GM19238 (cell line): ENCODE measurements at regions not wholly inside any gene's neighbourhood (a gene's known extent, or its start where the extent isn't known, plus 50 kb on each side); places are given as distances from the start of the nearest gene placed in this dataset.

Experiments
- DNase-seq: peaks from one replicate; pipeline ENCODE4 v3.0.0; 2011; ENCODE audit warnings: low spot score; ENCODE audit not compliant: insufficient read length

DNA sequence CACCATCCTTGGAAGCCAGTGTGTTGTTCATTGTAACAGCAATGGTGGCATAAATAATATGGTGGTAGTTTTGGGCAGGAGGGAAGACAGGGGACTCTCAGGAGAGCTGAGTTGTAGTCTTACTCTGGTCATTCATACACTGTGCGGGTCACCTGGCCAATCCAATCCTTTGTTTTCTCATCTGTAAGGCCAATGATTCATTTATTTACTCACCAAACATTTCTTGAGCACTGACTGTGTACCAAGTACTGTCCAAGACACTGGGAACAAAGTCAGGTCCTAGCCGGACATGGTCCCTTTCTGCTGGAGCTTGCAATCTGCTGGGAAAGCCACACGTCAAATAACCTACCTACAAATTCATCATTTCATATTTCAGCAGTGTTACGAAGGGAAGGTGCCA, 302.7 kb downstream of the CYP26B1 start:
- no peak for DNase-seq

GRCh38 chr2:71843391-71843850, 304.2 kb downstream of the CYP26B1 start:
- DNase-seq: no peak

DNA sequence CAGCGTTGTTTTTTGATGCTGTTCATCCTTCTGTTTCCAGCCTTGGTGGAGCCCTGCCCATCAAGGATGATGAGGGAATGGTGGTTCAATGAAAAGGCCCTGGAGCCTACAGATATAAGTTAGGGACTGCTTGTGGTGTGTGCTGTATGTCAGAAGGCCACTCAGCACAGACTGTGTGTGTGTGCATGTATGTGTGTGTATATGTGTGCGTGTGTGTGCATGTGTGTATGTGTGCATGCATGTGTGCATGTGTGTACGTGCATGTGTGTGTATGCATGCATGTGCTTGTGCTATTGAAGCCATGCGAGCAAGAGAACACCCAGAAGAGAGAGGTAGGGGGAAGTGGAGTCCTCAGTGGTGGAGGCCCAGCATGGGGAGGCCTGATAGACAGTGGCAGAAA, 304.9 kb downstream of the CYP26B1 start:
- no peak for DNase-seq

DNA sequence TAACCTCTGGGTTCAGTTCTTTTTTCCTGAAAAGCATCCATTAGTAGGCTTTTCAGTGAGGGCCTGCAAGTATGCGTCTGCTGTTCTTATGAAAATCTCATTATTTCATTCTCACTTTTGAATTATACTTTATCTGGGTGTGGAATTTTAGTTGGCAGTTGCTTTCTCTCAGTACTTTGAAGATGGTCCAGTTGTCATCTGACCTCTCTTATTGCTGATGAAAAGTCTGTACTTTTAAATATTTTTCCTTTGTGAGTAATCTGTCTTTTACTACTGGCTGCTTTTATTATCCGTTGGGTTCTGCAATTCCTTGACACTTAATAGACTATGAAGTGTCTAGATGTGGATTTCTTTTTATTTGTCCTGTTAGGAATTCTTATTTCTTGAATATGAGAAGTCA, 307.8 kb downstream of the CYP26B1 start:
- no peak for DNase-seq

- no peak for DNase-seq
Observed at GRCh38 chr2:71834796-71835195, 312.9 kb downstream of the CYP26B1 start.

- no peak for DNase-seq
Observed at GRCh38 chr2:71833855-71834560, 313.7 kb downstream of the CYP26B1 start.

- DNase-seq: no peak
Observed at GRCh38 chr2:71833272-71833671, 314.4 kb downstream of the CYP26B1 start.

GRCh38 chr2:71832844-71833243, 314.8 kb downstream of the CYP26B1 start:
- DNase-seq: no peak

DNA sequence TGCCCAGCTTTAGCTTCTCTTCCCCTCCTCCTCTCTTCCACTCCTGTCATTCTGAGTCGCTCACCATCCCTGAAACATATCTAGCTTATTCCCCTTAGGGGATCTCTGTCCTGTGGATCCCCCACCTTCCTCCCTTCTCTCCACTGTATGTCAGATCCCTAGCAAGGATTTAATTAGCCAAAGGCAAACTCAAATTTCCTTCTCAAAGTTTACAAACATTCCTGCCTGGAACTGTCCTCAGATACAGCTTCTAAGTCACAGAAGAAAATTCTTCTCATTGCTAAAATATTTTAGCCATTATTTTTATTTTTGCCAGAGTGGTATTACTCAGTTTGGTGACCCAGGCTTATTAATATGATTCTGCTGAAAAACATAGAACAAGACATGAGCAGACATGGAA, 315.3 kb downstream of the CYP26B1 start:
- no peak for DNase-seq

DNA sequence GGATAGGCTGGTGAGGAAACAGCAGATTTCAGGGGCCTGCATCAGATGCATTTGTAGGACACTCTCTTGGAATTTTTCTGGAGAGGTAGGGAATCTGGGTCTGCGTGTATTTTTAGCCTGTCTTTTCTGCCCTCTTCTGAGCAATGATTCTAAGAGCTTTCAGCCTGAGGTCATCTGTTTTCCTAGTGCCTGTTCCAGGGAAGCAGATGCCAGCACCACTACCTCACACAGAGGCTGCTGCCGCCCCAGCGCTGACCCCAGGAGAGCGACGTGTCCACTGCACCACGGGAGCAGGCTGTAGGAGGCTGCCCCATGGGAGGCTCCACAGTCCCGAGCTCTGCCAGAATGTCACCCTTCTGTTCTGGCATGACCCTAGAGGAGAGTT, 316.5 kb downstream of the CYP26B1 start:
- no peak for DNase-seq

- DNase-seq: no peak
Observed at GRCh38 chr2:71830497-71831192, 317.0 kb downstream of the CYP26B1 start.

- DNase-seq: no peak
Observed at GRCh38 chr2:71829008-71829407, 318.7 kb downstream of the CYP26B1 start.

DNA sequence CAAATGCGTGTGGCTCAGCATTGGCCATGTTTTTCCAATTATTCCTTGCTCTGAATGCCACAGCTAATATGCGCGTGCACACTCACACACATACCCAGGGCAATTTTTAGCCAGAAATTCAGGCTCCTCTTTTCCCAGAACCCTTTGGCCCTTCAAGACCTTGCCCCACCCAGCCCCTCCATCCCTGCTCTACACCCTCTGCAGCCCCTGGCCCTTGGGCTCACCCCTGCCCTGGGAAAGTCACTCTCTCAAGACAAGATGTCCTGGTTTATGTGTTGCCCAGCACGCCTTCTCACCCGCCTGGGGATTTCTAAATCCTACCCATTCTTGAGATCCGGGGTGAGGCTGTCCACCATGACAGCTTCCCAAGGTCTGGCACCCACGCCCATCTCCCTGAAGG, 319.7 kb downstream of the CYP26B1 start:
- DNase-seq: no peak

DNA sequence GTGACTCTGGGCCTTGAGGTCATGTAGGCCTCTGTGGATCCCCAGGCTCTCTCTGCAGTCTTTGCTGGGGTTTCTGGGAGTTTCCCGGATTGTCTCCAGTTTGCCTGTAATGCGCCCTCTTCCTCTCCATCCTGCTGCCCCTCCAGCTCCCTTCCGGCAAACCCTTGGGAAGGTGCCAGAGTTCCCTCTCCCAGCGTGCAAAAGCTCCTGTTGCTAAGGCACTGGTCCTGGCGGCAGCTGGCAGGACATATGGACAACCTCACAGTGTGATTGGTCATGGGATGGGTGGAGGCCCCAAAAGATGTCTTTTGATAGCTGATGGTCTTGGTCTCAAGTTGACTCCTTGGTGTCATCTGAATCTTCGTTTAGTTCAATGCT, 320.1 kb downstream of the CYP26B1 start:
- no peak for DNase-seq

DNA sequence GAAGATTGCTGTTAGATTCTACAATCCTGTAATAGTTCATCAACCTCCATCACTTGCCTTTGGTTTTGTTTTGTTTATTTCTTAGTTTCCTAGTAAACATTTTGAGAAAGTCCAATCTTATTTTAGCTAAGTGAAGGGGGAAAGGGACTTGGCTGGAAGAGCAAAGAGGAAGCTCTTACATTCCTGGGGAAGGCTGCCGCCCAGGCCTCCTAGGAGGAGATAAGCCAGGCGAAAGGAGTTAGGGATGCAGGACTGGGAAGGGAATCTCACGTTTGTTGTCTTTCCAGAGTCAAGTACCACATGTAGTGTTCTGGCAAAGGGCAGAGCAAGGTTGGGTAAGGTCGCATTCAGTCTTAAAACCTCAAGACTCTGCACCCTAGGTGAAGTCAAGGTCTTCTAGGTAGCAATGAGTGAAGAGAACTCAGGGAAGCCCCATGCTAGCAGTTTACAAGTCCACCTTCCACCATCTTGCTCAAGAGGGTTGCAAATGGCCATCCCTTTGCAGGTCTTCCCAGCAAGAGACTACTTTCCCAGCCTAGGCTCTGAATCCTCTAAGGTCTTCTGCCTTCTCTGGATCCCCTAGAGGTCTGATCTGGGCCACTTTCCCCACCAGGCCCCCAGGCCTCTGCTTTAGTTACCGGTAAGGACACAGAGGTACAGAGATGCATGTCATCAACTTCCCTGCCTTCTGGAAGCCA, 320.7 kb downstream of the CYP26B1 start:
- DNase-seq: no peak

- DNase-seq: no peak
Observed at GRCh38 chr2:71826299-71826698, 321.4 kb downstream of the CYP26B1 start.

GRCh38 chr2:71824436-71824835, 323.2 kb downstream of the CYP26B1 start:
- no peak for DNase-seq

GRCh38 chr2:71823526-71823925, 324.1 kb downstream of the CYP26B1 start:
- DNase-seq: no peak

- no peak for DNase-seq
Observed at GRCh38 chr2:71822463-71822862, 325.2 kb downstream of the CYP26B1 start.

- DNase-seq: no peak
Observed at GRCh38 chr2:71821856-71822255, 325.8 kb downstream of the CYP26B1 start.

DNA sequence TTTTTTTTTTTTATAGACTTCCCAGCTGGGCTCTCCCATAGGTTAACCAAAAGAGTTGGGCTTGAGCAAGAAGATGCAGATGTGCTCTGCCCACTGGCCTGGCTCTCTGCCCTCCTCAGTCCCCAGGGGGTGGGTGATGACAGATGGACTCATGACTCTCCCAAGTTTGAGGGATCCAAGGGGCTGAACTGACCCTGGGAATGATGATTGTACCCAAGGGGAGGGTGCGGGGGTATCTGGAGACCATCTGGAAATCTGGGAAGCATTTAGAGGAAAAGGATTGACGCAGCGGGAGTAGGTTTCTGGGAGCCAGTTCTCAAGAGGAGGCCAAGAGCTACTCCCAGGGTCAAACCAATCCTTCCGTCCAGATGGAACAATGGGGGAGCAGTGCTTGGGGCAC, 330.8 kb downstream of the CYP26B1 start:
- no peak for DNase-seq

DNA sequence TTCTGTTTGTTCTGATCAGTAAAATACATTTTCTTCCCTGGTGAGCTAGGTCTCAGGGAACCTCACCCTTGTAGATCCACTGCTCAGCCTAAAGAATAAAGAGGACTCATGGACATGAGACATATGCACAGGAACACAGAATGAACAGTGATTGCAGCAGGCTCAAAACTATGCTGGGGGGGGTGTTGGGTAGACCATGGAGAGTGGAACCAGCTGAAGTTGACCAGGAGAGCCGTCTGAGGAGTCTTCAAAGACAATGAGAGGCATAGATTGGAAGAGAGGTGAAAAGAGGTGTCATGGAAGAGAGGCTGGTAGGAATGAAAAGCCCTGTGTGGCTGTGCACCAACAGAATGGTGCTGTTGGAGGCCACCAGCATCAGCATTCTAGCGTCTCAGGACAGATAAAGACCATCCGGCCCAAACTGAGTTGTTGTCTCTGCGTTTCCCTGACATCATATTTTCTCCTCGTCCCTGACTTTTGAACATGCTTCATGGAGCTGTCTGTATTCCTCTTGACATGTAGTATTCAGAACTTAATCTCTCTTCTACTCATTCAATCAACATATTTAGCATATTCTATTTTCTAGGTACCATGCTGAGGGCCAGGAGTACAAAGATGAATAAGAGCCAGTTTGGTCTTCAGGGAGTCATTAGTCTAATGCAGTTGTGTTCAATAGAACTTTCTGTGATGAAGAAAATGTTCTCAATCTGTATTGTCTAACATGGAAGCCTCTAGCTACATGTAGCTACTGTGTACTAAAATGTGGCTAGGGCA, 331.8 kb downstream of the CYP26B1 start:
- DNase-seq: no peak
